Umbilical cord (tissue), 1 donor: ENCODE measurements at regions not wholly inside any gene's neighbourhood (a gene's known extent, or its start where the extent isn't known, plus 50 kb on each side); places are given as distances from the start of the nearest gene placed in this dataset.
"Not testable (repeated sequence)": the region's sequence is repeated elsewhere in the genome, so short reads cannot be mapped to it uniquely, and the experiment has no call there.

ENCODE experiments used
- DNase-seq: peaks from one replicate; pipeline ENCODE4 v3.0.0-alpha.2; 2015; ENCODE audit warnings: low spot score

- DNase-seq, result not testable (repeated sequence)
Measured at GRCh38 chr10:108033518-108033917, 869.0 kb upstream of the SORCS1 start.

- no peak for DNase-seq
Measured at GRCh38 chr10:108031505-108031904, 867.0 kb upstream of the SORCS1 start.

DNA sequence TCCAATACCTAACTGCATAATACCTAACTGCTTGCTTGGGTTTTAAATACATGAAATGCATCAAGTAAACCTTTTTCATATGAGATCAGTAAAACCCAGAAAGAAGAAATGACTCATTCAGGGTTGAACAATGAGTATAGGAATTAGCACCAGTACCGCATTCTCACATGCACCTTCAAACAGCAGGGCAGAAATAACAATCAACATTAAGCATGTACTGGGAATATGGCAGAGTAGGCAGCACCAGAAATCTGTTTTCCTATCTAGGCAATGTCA, 850.3 kb upstream of the SORCS1 start:
- no peak for DNase-seq

DNA sequence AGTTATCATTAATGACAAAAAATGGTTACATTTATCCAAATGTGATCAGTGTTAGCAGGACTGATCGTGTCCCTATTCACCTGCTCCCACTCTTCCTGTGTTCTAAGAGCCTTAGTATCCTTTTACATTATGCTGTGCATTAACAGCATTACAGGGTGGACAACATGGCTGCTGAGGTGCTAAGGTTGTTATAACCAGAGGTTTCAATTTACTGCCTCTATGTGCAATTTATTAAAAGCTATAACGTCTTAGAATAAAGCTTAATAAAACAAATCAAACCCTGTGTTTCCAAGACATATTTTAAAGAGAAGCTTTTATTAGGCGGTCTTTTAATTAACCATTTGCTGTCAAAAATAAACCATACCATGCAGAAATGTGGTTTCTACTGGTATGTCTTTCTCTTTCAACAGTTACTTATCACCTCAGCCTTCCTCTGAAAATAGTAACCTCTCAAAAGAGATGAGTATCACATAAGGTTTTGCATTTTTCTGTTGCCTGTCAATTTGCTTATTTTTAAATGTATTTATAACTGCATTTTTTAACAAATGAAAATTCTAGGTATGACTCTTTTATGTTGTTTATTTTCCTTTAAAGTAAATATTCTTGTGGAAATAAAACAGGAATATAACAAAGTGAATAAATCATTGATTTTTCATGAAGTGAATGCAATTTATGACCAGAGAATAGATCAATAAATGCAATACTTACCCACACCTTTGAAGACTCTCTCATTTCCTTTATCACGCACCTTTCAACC, 849.8 kb upstream of the SORCS1 start:
- no peak for DNase-seq

DNA sequence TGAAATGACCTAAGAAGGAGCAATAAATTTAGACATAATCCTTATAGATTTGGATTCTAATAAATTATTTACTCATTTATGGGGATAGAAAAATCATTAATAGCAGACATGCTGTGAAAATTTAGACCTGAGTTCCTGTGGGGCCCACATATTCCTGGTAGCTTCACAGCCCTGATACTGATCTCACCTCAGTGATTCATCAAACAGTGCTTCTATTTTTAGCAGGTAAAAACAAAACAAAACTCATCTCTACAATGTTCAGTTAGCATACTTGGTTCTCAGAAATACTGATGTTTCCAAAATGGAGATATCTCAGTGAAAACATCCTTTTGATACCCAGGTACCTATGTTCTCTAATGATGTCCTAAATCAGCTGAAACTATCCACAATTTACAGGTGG, 841.1 kb upstream of the SORCS1 start:
- DNase-seq, result no peak

DNA sequence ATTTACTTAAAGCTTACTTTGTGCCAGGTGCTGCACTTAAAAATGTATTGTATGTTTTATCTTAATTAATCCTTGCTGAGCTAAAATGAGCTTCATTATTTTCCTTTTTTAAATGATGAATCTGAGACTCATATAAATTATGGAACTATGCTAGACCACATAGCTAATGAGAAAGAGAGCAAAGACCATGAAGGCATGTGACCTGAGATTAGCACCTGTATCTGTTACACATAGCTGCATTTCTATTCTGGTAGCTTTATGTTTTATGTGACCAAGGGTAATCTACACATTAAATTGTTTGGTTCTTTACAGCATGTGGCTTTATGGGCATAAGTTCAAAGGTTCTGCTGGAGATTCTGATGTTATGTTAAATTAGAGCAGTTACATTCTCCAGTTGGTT, 839.1 kb upstream of the SORCS1 start:
- DNase-seq, result no peak

DNA sequence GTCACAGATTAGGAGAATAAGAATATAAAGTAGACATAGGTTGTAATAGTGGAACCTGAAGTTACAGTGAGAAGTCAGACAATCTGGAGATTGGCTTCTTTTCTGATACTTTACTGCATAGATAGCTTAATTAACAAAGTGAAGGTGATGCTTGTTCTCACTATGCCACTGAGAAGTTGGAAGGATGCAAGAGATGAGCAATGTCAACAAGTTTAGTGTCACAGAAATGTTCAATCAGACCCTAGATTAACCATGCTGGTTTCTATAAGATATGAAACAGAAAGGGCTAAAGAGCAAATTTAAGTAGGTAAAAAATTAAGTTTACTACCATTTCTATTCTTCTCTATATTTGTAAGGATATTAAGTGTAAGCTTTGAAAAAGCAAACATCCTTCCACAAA, 838.6 kb upstream of the SORCS1 start:
- DNase-seq, result no peak

DNA sequence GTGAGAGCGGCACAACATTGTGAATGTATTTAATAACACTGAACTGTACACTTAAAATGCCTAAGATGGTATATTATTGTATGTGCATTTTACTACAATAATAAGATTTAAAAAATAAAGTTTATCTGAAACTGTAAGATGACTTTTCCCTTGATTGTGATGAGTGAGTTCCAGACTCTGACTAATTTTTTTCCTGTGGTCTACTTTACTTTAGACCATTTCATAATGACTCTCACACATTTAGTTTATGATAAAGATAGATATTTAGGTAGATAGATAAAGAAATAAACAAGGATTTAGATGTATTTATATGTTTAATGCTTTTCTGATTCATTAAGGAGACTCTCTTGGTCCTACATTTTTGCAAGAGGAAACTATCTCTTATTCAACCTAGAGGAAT, 835.9 kb upstream of the SORCS1 start:
- no peak for DNase-seq

DNA sequence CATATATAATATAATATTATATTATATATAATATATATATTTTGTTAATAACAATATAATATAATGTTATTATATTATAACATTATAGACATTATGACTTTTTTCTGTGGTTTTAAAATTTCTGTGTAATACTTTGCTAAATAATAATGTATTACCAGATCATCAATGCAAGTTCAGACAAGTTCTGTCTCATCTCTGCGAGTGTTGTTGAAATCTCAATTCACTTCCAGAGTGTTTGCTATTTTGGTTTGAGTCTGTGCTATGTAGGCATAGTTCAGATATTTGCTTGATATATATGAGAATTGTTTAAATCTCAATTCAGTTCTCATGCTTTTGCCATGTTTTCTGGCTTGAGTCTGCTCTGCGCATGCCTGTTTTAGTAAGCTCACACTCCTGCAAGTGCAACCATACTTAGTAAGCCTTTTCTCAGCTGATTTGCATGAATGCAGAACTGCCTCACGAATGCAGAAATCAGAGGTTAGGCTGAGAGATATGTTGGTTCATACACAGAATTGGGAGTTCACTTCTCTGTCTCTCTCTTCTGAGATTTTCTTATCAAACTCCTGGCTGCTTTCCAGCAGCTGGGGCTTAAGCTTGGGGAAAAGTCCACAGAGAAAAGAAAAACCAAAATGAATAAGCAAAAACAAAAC, 830.2 kb upstream of the SORCS1 start:
- peak; percentile 85 for DNase-seq

DNA sequence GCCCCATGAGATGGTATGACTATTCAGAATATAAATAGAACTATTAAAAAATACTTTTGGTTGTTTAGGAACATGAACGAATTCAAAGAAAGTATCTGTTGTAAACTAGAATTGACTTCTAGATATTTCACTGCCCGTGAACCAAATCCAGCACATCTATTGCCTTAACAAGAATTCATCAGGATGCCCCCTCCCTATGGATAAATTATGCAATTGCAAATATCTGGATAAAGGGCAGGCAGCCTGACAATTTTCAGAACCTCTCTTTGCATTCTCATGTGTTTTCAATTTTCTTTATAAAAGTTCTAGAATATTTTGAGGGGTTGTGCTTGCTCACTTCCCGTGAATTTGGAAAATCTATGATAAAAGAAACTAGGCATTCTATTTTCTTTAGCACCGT, 822.1 kb upstream of the SORCS1 start:
- no peak for DNase-seq

- no peak for DNase-seq
Measured at GRCh38 chr10:107984581-107984980, 820.1 kb upstream of the SORCS1 start.

DNA sequence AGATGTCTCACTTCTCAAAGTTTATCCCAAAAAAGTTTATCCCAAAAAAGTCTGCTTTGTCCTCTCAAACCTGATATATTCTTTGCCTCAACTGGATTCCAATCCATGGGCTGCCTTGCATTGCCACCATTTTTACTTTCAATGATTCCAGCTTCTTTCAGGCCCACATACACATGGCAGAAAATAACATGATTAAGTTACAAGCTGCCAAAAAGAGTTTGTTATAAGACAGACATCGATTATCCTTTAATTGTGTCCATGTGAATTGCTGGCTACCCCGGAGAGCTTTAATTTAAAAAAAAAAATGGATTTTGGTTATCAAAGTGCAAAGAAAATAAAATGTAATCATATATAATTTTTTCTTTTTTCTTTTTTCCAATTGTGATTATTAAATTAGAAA, 819.6 kb upstream of the SORCS1 start:
- no peak for DNase-seq

DNA sequence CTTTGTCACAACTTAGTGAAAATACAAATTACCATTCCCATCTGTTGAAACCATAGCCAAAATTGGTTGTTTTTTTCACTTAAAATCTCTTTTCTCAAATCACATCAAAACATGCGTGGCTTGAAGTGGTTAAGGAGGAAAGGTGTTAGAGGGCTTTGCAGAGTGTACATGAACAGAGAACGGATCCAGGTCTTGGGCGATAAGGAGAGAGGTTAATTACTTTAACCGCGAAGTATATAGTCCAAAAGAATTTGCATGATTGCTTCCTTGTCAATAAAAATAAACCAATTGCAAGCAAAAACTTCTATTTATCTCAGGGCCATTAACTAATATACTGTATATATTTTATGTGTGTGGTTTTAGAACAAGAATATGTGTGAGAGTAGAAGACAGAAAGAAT, 813.9 kb upstream of the SORCS1 start:
- no peak for DNase-seq

DNA sequence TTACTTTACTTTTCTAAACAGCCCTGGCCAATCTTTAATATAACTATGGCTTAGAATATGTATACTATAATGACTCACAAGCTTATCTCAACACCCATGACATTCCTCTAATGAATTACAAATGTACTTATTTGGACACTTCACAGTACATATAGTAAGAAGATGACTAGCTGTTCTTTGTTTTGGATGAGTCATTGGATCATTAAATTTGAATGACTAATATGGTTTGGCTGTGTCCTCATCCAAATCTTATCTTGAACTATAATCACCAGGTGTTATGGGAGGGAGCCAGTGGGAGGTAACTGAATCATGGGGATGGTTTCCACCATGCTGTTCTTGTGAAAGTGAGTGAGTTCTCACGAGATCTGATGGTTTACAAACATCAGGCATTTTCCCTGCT, 807.5 kb upstream of the SORCS1 start:
- DNase-seq, result no peak

DNA sequence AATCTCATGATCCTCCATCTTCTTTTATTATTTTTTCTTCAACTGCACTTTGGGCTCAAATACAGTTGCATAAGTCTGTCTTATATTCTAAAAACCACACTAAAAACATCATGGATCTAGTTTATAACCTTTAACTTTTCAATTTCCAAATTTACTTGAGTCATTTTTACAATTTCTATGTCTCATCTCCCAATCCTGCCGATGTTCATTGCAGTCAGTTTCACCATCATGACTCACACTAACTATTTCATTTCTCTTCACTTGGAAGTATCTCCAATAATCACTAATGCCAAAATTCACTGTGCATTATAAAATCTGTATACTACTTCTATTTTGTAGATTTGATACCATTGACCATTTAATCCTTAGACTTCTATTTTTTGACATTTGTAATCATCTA, 806.9 kb upstream of the SORCS1 start:
- DNase-seq, result no peak

GRCh38 chr10:107970512-107970911, 806.0 kb upstream of the SORCS1 start:
- no peak for DNase-seq

DNA sequence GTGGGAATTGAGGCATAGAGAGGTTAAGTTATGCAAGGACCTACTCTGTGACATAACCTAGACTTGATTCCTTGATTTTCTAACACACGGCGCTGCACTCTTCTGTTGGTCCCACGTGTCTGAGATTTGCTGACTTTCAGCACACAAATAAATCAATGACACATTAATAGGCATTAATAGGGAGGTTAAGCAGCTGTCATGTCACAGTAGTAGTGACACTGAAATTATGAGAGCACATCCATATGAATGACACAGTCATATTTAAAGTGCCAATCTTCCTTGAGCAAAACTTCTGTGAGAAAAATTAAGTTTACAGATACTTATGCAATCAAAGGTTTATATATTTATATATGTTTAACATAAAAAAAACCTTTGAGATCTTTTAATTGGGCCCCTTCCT, 805.4 kb upstream of the SORCS1 start:
- DNase-seq, result no peak

DNA sequence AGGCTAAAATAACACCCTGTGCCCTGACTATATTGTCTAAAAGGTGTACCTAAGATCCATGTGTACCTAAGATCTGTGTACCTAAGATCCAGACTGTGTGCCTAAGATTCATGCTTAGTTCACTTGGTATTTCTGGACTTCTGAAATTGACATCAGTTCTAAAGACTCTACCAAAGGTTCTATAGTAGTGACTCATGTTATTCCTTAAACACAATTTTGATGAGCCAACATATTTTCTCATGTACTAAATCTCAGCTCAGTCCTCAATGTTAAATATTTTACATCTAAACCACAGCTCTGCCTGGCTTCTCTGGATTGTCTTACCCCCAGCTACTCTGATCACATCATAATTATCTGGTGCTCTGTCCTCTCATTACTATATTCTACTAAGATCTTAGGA, 802.3 kb upstream of the SORCS1 start:
- no peak for DNase-seq

DNA sequence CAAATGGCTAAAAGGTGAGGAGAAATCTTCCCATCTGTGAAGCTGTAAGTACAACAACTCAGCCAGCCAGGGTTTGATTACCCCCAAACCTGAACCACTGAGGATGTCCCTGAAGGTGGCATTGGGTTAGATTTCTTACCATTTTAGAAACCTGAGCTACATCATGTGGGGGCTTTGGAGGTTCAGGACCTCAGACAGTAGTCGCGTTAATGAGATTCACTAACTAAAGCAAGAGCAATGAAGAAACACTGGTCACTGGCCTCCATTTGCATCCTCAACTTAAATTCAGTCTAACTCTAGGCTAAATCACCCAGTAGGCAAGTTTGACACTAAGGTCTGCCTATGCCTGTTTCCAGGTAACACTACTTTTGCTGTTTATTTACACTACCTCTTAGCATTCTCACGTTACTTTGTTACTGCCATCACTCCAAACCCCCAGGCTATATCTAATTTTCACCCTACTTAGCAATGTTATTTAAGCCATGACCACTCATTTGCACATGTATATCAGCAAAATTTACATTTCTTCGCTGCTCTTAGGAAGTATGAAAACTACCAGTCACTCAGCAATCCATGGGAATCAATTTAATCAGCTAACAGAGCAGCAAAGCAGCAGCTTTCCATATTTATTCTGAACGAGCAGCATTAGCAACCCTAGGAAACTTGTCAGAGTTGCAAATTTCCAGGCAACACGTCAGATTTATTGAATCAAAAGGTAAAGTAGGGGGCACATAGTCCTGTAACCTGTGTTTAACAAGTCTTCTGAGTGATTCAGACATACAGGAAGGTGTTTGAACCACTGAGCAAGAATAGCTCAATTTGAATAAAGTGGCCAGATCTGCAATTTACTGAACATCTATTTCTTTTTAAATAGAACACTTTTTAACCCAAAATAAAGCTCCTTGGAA, 788.4 kb upstream of the SORCS1 start:
- DNase-seq, result no peak

DNA sequence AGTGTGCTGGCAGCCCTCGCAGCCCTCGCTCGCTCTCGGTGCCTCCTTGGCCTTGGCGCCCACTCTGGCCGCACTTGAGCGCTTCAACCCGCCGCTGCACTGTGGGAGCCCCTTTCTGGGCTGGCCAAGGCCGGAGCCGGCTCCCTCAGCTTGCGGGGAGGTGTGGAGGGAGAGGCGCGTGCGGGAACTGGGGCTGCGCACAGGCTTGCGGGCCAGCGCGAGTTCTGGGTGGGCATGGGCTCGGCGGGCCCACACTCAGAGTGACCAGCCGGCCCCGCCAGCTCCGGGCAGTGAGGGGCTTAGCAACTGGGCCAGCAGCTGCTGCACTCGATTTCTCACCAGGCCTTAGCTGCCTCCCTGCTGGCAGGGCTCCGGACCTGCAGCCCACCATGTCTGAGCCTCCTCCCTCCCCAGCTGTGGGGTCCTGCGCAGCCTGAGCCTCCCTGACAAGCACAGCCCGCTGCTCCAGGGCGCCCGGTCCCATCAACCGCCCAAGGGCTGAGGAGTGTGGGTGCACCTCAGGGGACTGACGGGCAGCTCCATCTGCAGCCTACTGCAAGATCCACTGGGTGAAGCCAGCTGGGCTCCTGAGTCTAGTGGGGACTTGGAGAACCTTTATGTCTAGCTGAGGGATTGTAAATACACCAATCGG, 786.0 kb upstream of the SORCS1 start:
- DNase-seq, result not testable (repeated sequence)

DNA sequence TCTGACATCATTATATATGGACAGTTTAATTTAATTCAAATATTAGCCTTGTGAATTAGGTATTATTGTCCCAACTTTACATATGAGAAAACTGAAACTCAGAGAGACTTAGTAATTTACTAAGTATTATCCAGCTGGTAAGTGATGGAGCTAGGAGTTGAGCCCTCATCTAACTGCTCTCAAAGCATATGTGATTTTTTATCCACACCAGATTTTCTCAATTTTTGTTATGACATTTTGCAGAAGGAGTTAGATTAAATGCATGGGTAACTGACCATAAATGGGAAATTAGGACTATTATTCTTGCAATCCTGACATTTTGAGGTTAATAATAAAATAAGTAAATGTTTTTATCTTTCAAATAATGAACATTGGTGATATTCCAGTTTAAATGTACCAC, 778.3 kb upstream of the SORCS1 start:
- DNase-seq, result no peak

- no peak for DNase-seq
Measured at GRCh38 chr10:107933076-107933475, 768.6 kb upstream of the SORCS1 start.
